Astrocyte of the spinal cord (primary cell): ENCODE measurements at regions not wholly inside any gene's neighbourhood (a gene's known extent, or its start where the extent isn't known, plus 50 kb on each side); places are given as distances from the start of the nearest gene placed in this dataset.

Experiments
- DNase-seq: peaks from one replicate; pipeline ENCODE4 v3.0.0; 2011; ENCODE audit warnings: low read depth, low spot score
- H3K4me3 ChIP-seq: 2 replicates; pipeline ENCODE4 v1.5.1; 2011; ENCODE audit warnings: low read depth, mild to moderate bottlenecking, low read length, moderate library complexity
- CTCF ChIP-seq: IDR thresholded peaks from 2 replicates; pipeline ENCODE4 v1.5.1; 2012; ENCODE audit warnings: low read depth, mild to moderate bottlenecking, low read length, inconsistent platforms
- in situ Hi-C: cut with HindIII; loops from 2 replicates; pipeline ENCODE4 v1.10.0; 2017; ENCODE audit warnings: low sequenced_read_pairs

DNA sequence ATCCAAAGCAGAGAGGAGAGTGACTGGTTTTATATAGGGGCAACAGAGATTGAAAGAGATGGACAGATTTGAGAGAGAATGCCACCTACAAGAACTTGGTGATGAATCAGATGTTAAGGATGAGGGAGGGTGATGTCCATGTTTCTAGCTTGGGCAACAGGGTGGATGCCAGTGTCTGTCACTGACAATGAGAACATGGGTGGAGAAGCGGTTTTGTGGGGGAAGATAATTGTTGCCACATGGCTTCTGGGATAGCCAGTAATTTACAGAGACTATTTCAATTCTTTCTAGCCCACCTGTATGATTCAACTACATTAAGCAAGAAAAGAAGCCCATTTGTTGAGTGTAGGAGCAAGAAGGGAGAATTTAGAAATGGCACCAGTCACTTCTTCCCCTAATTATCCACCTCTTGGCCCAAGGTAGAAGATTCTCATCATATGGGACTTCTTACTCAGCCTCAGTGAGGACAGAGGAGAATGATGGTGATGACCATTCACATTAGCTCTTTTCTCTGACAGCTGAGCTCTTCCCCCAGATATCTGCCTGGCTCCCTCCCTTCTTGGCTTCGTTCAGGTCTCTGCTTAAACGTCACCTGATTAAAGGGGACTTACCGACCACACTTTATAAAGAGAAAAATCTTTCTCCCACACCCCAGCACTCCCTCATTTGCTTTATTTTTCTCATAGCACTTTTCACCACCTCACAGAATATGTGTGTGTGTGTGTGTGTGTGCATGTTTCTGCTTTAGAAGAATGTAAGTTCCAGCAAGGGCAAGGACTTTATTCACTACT lies 117.8 kb downstream of the DUSP6 start:
- H3K4me3 ChIP-seq: no peak overlapping the region
- no peak for DNase-seq
- TF ChIP-seq CTCF: no peak
- in situ Hi-C loops: no loop called here

DNA sequence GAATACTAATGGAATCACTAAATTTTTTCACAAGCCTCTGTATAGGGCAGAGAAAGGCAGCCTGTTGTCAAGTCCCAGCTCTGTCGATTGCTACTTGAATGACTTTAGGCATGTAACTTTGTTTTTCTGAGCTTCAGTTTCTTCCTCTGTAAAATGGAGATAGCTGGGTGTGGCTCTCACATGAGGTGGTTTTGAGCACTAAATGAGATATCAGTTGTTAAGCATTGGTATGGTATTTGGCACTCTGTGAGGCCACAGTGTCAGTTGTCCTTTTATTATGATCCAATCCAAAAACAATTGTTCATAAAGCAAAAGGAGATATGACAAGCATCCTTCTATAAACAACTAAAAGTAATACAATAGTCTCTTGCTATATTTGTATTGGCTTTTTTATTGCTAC lies 120.6 kb downstream of the DUSP6 start:
- no peak overlapping the region for H3K4me3 ChIP-seq
- TF ChIP-seq CTCF: no peak
- in situ Hi-C loops: no loop called here
- DNase-seq: no peak

GRCh38 chr12:89230376-89231315 lies 121.7 kb downstream of the DUSP6 start:
- in situ Hi-C loops: no loop called here
- no peak overlapping the region for H3K4me3 ChIP-seq
- no peak for DNase-seq
- no peak for TF ChIP-seq CTCF

DNA sequence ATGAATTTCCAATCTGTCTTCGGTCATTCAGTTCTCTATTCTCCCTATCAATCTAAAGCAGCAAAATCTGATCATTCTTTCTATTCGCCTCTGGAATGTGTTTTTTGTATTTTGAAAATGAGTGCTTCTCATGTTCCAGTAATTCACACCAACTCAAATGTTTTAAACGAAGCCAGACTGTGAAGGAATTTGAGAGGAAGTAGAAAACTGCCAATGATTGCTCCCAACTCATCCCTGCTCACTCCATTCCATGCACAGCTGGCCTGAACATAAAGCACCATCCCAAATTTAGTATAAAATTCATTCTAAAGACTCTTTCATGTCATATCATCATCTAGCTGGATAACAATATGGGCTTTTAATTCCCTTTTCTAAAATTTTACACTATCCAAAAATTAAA lies 123.8 kb downstream of the DUSP6 start:
- TF ChIP-seq CTCF: no peak
- no peak for DNase-seq
- no peak overlapping the region for H3K4me3 ChIP-seq
- in situ Hi-C loops: no loop called here

- no peak overlapping the region for H3K4me3 ChIP-seq
- no peak for DNase-seq
- no peak for TF ChIP-seq CTCF
- in situ Hi-C loops: no loop called here
Observed at GRCh38 chr12:89227774-89228173, 124.5 kb downstream of the DUSP6 start.

DNA sequence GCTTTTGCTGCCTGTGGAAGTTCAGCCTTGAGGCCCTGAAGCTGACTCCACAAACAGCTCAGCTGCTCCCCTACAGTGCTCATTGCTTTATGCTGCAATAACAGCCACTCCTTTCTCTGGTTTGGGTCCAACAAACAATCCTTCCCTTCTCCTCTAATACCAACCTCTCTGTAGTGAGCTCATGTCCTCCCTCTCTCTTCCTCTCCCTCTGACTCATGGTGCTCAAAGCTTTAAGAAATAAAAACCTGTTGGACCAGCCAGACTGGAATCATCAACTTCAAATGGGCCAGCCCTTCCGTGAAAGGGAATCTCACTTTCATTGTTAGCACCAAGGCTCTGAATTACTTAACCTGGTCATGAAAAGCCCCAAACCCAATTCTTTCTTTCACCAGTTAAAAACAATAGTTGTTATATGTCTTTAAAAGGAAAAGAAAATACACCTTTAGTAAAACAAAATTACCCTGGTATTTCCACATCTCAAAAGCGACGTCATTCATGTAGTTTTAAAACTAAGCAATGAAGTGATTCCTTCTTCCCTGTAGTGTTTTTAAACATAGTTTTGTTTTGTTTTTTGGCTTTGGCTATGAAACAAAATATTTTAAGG lies 126.4 kb downstream of the DUSP6 start:
- TF ChIP-seq CTCF: no peak
- peak; percentile 90 for DNase-seq
- in situ Hi-C loops: no loop called here
- no peak overlapping the region for H3K4me3 ChIP-seq
